GM19468 (cell line): ENCODE measurements at regions not wholly inside any gene's neighbourhood (a gene's known extent, or its start where the extent isn't known, plus 50 kb on each side); places are given as distances from the start of the nearest gene placed in this dataset.

Source experiments
- ATAC-seq: cut with Tn5 transposase; IDR thresholded peaks from one replicate; pipeline ENCODE4 v1.9.1; 2021; ENCODE audit warnings: mild to moderate bottlenecking, moderate library complexity, moderate number of reproducible peaks; ENCODE audit not compliant: unreplicated experiment; ENCODE audit errors: extremely low read depth

DNA sequence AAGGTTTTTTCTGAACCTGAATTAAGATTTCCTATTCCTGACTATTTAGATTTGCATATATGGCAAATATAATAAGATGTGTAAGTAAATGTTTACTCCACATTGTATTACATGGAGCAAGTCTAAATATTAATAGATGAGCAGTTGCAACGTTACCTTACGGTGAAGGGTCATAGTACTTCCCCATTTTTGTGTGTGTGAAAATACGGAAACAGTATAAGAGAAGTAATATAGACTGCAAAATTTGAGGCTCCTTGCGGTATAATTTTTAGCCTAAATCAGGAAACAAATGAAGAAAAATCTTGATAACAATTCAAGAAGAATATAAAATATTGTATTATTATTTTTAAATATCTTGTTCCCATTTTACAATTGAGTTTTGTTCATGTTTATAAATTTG lies 434.2 kb downstream of the GRB14 start:
- ATAC-seq = no peak

DNA sequence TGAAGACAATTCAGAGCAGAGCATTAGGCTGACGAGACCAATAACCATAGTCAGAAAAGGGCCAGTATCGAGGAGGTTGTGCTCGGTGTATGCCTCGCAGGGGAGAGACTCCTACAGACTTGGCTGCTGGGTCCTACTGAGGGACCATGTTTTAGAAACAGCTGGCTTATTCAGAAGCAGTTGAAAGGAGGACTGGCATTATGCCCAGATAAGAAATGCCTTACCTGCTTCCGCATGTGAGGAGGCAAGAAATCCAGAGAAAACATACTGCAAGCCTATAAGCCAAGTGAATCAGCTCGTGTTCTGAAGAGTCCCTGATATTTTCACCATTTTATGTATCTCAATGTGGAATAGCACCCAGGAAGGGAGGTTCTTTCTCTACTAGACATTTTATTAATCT lies 434.7 kb downstream of the GRB14 start:
- ATAC-seq = no peak

DNA sequence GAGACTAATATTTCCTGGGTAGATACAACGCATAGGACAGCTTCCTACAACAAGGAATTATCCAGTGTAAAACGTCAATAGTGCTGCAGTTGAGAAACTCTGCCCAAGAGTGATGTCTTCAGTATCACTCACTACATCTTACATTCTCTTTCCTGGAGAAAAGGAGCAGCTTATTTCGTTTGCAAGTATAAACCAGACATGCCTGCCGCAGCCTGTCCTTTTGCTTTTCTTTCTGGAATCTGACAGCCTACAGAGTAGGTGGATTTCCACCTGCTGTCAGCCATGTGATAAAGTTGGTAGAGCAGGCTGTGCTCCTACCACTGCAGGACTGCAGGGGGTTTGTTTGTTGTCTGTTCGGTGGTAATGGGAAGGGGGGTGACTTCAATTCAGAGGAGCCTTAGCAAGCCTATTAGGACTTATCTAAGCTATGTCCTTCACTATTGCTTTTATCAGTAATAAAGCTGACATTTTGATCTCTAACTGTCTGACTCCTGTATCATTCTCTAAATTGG lies 439.1 kb downstream of the GRB14 start:
- no peak for ATAC-seq

DNA sequence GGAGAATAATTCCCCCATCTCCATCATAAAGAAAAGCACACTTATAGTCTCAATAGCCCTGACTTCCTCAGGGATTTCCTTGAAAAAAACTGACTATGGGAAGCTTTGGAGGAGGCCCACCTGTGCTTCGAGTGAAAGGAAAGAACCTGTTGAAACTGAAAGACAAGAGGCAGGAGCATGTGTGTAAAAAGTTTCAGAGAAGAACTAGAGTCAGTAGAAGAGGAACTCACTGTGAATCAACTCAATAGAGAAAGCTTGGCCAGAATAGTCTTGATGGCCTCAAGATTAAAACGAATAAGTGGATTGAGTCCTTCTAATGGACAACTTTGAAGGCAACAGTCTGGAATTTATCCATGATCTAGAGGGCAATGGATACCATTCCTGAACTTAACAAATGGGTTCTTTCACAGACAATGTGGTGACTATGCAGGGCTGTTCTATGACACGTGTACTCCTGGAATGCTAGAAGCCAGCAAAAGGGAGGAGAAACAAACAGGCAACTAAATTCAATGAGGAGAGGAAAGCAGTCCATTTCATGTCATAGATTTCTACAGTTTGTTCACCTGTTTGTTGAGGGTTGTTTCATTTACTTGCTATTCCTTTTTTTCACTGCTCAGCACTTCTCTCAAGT lies 442.3 kb downstream of the GRB14 start:
- no peak for ATAC-seq

DNA sequence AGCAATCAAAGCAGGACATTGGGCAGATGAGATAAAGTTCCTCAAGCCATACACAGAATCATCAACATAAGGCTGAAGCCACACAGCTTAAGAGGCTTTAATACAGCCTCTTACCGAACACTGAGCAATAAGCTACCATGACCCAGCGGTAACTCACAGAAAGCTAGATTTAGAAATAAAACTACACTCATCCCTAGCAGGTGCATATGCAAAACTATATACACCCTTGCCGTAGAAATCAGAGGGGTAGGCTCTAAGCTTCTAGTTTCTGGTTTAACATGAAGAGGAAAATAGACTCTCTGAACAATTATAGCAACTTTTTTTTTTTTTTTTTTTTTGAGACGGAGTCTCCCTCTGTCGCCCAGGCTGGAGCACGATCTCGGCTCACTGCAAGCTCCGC lies 428.8 kb upstream of the FIGN start:
- no peak for ATAC-seq

DNA sequence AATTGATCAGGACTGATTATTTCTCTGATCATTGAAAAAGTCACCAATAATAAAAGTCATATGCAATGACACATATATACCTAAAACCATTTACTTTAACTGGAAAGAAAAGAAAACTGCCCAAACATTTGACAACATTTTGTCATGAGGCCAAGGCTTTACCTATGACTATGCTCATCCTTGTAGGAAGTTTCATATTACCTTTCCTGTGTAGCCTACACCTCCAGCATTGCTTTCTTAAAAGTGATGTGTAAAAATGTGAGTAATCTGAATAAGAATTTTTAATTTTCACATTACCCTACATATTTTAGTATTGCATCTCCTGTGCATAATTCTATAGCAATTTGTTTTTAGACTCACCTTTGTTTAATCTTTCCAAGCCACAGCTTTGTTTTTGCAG lies 419.8 kb upstream of the FIGN start:
- no peak for ATAC-seq

DNA sequence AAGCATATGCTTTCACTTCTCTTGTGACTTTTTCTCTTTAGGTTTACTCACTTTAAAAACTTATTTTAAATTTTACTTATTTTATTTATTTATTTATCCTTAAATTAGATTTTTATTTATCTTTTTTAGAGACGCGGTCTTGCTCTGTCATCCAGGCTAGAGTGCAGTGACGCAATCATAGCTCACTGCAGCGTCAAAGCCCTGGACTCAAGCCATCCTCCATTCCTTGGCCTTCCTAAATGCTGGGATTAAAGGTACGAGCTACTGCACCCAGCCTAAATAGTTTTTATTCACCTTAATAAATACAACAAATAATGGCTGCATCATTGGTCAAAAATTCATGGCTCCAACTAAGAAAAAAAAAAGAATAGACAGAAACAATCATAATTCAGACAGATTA lies 415.7 kb upstream of the FIGN start:
- ATAC-seq = no peak

DNA sequence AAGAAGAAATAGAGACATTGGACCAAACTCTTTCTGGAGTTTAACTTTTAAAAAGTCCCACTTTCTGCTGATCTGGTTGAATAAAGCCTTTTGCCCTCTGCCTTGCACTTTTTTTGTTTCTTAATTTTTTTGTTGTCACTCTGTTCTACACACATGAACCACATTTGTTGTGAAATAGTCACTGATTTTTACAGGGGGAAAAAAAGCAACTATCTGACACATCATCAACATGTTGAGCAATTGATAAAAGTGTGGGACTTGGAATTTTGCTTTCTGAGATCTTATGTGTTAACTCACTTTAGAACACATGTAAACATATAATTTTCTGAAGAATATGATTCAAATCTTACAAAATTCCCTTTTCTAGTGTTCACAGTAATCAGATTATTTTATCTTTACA lies 414.8 kb upstream of the FIGN start:
- ATAC-seq = no peak

DNA sequence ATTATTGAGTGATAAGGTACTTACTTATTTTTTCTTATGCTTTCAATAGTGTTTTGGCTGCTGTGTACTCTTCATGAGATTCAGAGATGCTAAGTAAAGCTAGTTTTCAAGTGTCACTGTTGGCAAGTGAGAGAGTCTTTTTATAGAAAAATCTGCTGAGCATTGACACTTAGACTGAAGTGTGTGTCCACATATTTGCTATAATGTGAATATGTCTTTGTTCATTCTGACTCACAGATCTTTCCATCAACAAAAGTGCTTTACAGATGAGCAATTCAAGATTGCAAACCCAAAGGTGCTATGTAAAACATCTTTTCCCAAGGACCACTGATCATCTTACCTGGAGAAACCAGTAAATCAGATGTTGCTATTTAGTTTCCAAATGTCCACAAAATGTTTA lies 410.6 kb upstream of the FIGN start:
- no peak for ATAC-seq

DNA sequence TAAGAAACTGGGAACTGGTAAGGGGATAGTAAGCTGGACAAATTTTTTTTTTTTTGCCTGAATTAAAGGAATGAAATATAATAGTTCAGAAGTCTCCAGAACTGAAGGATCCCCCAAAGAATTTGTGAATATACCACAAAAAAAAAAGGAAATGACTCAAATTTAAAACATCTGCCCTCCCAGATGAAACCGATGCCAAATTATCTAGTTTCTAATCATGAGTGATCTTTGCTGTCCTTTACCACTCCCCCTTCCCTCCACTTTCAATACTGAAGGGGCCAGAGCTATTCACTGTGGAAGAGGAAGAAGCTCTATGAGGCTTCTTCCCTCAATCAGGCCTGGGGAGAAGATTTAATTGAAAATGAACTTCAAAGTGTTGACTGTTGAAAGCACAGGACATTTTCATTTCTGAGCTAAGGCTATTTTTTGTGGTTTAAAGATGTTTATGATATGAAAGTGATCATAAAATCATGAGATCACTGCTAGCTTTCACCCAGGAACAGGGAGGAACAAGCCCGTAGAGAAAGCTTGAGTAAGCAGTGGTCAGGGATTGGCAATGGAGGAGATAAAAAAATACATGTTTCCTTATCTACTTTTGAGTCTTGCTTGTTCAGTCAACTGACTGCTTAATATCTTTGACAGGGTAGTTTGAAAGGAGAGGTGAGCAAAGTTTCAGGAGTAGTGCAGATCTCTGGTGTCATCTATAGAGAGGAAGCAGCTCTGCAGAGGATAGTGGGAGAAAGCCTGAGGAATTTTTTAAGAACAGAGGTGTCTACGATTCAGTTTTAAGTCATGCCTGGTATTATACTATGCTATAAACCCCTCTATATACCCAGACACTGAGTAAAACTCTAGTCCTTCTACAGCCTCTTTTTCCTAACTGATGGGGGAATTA lies 409.5 kb upstream of the FIGN start:
- ATAC-seq = no peak

DNA sequence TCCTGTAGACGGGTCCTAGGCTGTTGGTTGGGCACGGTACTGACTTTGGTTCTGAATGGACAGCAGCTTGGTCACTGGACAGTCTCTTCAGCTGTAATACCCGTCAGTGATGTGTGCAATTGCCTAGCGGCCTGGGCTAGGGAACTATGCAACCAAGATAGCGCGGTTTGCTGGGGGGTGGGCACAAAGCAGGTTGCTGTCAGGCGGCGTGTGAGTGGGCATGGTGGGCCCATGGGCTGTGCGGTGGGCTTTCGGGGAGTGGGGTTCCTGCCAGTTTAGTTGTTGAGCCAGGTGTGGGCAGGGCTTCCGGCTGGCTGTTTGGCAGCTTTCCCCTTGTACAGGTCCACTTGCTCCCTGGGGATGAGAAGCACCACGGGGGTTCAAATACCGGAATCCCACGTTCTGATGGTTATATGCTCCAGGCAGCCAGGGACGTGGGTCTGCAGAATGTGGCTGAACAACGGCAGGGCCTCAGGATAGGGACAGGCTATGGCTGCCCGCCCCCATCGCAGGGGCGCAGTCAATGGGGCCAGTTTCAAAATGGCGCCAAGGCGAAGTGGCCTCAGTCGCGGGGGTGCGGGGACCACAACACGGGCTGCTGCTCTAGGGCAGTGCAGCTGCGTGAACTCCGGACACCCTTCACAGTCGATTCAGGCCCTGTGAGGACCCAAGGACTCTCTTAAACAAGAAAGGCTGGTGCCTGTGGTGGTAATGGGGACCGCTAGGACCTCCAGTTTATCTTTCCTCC lies 407.5 kb upstream of the FIGN start:
- no peak for ATAC-seq

DNA sequence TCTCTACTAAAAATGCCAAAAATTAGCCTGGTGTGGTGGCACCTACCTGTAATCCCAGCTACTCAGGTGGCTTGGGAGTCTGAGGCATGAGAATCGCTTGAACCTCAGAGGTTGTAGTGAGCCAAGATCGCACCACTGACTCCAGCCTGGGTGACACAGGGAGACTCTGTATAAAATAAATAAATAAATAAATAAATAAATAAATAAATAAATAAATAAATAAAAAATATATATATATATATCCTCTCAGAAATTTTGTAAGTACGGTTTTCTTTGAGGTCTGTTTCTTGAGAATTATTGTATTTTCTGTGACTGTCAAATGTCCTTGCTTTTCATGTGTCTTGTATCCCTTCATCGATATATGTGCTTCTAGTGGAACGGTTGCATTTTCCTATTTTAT lies 406.9 kb upstream of the FIGN start:
- ATAC-seq = no peak

DNA sequence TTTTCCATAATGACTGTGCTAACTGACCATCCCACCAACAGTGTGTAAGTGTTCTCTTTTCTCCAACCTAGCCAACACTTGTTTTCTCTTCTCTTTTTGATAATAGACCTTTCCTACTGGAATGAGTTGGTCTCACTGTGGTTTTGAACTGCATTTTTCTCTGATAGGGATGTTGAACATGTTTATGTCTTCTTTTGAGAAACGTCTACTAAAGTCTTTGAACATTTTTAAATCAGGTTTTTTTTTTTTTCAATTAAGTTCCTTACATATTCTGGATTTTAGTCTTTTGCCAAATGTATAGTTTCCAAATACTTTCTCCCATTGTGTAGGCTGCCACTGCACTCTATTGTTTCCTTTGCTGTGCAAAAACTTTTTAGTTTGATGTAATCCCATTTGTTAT lies 405.5 kb upstream of the FIGN start:
- ATAC-seq = no peak

DNA sequence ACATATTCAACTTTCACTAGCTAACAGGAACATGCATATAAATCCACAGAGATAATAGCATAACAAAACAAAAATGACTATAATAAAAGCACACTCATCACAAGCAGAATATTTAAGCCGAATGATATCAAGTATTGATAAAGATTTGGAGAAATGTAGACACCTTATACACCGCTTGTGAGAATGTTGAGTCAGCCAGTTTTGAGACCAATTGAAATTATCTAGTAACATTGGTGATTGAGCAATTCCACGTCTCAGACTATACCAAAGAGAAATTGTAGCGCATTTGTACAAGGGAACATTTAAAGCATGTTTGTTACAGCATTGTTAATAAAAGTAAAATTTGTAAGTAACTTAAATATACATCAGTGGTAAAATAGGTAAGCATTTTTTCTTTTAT lies 402.9 kb upstream of the FIGN start:
- no peak for ATAC-seq

DNA sequence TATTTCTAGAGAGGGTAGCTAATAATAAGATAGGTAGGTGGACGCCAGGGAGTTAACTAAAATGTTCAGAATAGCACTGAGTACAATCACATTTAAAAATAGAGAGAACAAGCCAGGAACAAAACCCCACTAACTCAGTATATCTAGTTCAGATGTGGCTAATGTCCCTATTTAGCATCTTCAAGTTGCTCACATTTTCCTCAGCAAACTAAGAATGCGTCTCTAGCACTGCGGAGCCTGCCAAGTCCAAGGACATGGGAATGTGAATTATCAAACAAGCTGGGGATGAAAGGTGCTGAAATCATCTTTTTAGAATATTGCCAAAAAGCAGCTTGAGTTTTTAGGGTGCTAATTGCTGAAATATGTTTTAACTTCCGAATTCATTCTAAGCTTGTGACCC lies 398.5 kb upstream of the FIGN start:
- ATAC-seq = no peak

DNA sequence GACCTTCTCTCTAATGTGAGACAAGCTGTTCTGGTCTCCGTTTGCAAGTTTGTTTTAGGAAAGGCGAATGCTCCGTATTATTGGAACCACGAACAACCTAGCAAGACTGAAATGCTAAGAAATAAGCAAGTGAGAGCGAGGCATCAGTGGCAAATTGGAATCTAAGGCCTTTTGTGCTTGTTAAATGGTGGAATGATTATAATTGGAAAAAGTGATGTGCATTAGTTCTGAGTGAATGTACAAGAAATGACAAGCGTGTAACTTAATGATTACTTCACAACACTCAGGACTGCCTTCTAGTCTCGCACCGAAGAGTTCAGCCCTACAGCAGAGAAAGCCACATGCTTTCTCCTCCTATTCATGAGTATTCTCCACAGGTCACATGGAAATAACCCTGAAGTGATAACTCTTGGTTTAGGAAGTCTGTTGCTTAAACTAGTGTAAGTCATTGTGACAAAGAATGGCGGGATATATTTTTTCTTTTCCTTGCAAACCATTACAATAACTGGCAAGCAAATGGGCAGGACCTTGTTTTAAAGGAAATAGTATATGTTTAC lies 392.2 kb upstream of the FIGN start:
- no peak for ATAC-seq

DNA sequence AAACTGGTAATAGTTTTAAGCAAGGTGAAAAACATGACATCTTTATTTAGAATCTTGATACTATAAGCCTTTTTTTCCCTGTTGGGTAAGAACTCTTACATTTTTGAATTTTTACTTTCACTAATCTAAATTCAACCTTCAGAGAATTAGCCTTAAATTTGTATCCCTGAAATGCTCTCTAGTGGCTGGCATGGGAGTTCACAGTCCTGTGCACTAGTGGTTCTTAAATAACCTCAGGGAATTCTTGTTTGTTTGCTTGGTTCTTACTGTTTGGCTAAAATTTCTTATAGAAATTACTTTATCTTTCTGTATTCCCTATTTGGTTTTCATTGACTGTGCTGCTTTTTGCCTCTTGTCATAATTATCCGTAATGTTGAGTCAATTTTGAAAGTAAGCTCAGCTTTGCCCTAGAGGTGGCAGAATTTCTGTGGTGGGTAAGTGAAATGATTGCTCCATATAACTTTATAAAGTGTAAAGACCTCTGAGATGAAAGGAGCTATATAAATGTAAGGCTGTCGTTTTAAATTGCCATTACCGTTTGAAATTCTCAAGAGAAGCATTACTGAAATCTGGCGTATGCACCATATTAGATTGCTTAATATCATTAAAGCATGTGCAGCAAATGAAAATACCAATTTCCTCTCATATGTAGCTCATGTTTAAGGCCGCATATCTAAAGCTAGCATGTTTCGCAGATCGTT lies 391.3 kb upstream of the FIGN start:
- no peak for ATAC-seq

DNA sequence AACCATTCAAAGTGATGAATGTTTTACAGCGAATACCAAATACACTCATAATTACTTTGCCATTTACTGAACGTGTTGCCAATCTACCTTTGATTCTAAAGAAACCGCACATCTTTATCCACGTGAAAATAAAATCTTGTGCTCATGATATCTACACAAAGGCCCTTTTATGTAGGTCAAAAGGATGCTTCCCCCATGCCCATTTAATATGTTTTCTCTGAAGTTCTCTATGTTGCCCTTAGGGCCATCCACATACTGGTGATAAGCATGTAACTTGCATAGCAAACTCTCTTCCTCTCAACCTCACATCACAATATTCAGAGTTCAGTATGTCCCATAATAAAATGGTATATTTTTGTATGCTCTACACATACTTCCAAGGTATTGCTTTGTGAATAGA lies 380.0 kb upstream of the FIGN start:
- no peak for ATAC-seq

DNA sequence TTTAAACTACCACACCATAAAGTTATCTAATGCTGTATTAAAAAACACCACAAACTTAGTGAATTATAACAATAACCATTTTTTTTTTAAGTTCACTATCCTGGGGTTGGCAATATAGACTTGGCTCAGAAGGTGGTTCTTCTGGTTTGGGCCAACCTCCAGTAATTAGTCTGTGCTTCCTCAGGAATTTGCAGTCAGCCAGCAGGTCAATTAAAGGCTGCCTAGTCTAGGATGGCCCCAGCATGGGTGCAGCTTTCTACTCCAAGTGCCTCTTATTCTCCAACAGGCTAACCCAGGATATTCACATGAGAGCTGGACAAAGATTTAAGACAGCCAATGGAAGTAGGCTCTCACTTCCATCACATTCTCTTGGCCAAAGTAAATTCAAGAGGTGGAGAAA lies 379.1 kb upstream of the FIGN start:
- no peak for ATAC-seq

DNA sequence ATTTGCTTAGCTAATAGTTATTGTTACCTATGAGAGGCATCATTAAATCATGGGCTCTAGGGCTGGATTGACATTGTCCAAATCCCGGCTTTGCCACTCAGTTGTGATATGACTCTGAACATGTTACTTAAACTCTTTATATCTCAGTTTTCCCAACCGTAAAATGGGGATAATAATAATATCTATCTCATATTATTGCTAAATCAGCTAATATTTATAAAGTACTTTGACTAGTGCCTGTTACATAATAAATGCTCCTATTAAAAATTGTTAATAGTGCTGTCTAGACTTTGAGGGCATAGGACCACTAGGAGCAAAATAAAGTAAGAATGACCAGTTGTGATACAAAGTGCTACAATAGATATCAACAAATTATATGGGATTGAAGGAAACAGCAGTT lies 376.3 kb upstream of the FIGN start:
- ATAC-seq = no peak
